H1 (cell line): ENCODE measurements at regions not wholly inside any gene's neighbourhood (a gene's known extent, or its start where the extent isn't known, plus 50 kb on each side); places are given as distances from the start of the nearest gene placed in this dataset.

ENCODE experiments used
- CTCF ChIA-PET: fragments of 300-600 bp; sonication (Branson Sonifier 250); formaldehyde crosslinking; loops from one replicate; lab custom pipeline; 2021; ENCODE audit not compliant: partially characterized antibody; lab: Charles Lee
- POLR2A ChIA-PET: fragments of 300-600 bp; sonication (Branson Sonifier 250); formaldehyde crosslinking; loops from one replicate; lab custom pipeline; 2021; ENCODE audit warnings: inconsistent platforms; ENCODE audit not compliant: partially characterized antibody; lab: Charles Lee
- DNase-seq, 2 experiments: peaks; one replicate each; pipeline versions ENCODE4 v3.0.0 to v3.0.0-alpha.2; 2010 to 2022; ENCODE audit warnings: low spot score in 2 of 2, low read depth in 1 of 2, mixed read lengths in 1 of 2
- FAIRE-seq: peaks from 2 replicates; lab custom pipeline; 2011; peaks lifted over from hg19 to GRCh38; lab: Jason Lieb, UNC
- H2AFZ ChIP-seq: 2 replicates; pipeline ENCODE4 v1.8.1; 2012; ENCODE audit warnings: low read length, inconsistent platforms
- H2AK5ac ChIP-seq: 2 replicates; pipeline ENCODE4 v1.6.1; 2013; ENCODE audit warnings: low read depth, low read length
- H2BK120ac ChIP-seq: replicated peaks from 2 replicates; pipeline ENCODE3; 2013; ENCODE audit warnings: low read depth, low read length, inconsistent platforms
- H2BK12ac ChIP-seq: 2 replicates; pipeline ENCODE4 v1.6.1; 2013; ENCODE audit warnings: low read depth, low read length
- H2BK15ac ChIP-seq: 2 replicates; pipeline ENCODE4 v1.6.1; 2013; ENCODE audit warnings: low read length
- H2BK20ac ChIP-seq: 2 replicates; pipeline ENCODE4 v1.6.1; 2013; ENCODE audit warnings: low read length
- H2BK5ac ChIP-seq: 2 replicates; pipeline ENCODE4 v1.6.1; 2013; ENCODE audit warnings: low read depth, low read length
- H3K14ac ChIP-seq: 2 replicates; pipeline ENCODE4 v1.6.1; 2013; ENCODE audit warnings: inconsistent platforms; ENCODE audit not compliant: insufficient read length
- H3K18ac ChIP-seq: 2 replicates; pipeline ENCODE4 v1.6.1; 2013; ENCODE audit warnings: low read length; ENCODE audit errors: extremely low read depth
- H3K23ac ChIP-seq: 2 replicates; pipeline ENCODE4 v1.6.1; 2013; ENCODE audit warnings: inconsistent platforms; ENCODE audit not compliant: insufficient read length
- H3K23me2 ChIP-seq: 2 replicates; pipeline ENCODE4 v1.6.1; 2013; ENCODE audit warnings: low read depth, low read length
- H3K27ac ChIP-seq: 2 replicates; pipeline ENCODE4 v1.6.1; 2011; ENCODE audit warnings: low read depth, low read length, inconsistent platforms
- H3K27me3 ChIP-seq, 4 experiments: replicated peaks in 1 of 4; 1 replicate in 1 of 4; 2 replicates in 3 of 4; pipeline versions ENCODE4 v1.6.1 to v1.8.1; 2011 to 2013; ENCODE audit warnings: low read length in 3 of 4, mild to moderate bottlenecking in 3 of 4, inconsistent platforms in 2 of 4, mixed read lengths in 2 of 4, moderate library complexity in 1 of 4; ENCODE audit not compliant: control insufficient read depth in 3 of 4, insufficient read depth in 3 of 4; ENCODE audit errors: extremely low read depth in 1 of 4
- H3K36me3 ChIP-seq, 4 experiments: 2 replicates each; pipeline versions ENCODE4 v1.6.1 to v1.8.1; 2011 to 2013; ENCODE audit warnings: mild to moderate bottlenecking in 4 of 4, low read length in 3 of 4, moderate library complexity in 2 of 4, control low read depth in 1 of 4, inconsistent platforms in 1 of 4; ENCODE audit not compliant: insufficient read depth in 4 of 4, control insufficient read depth in 2 of 4
- H3K4ac ChIP-seq: replicated peaks from 2 replicates; pipeline ENCODE3; 2013; ENCODE audit warnings: low read length, low read depth, mixed read lengths, inconsistent platforms; ENCODE audit not compliant: insufficient read length
- H3K4me1 ChIP-seq, 4 experiments: replicated peaks in 1 of 4; 1 replicate in 1 of 4; 2 replicates in 3 of 4; pipeline versions ENCODE4 v1.6.1 to v1.8.1; 2011 to 2013; ENCODE audit warnings: low read length in 3 of 4, inconsistent platforms in 2 of 4, mixed read lengths in 1 of 4; ENCODE audit not compliant: insufficient read depth in 4 of 4, control insufficient read depth in 3 of 4
- H3K4me2 ChIP-seq, 2 experiments: 2 replicates each; pipeline versions ENCODE4 v1.6.1 to v1.8.1; 2011 to 2013; ENCODE audit warnings: low read depth in 2 of 2, low read length in 2 of 2, control low read depth in 1 of 2, inconsistent platforms in 1 of 2, mild to moderate bottlenecking in 1 of 2; ENCODE audit not compliant: insufficient read depth in 1 of 2
- H3K4me3 ChIP-seq, 4 experiments: fragments of 200-600, 300-600 bp in 1 of 4; sonication (generic), shearing (Covaris generic), sonication (Bioruptor Twin) in 1 of 4; 2 replicates each; pipeline versions ENCODE4 v1.5.1 to v1.8.1; 2011 to 2016; ENCODE audit warnings: low read length in 4 of 4, low read depth in 3 of 4, control low read depth in 2 of 4, inconsistent platforms in 2 of 4, mild to moderate bottlenecking in 2 of 4, mixed read lengths in 1 of 4, moderate library complexity in 1 of 4; ENCODE audit not compliant: insufficient read depth in 2 of 4; ENCODE audit errors: extremely low read depth in 1 of 4
- H3K56ac ChIP-seq: replicated peaks from 2 replicates; pipeline ENCODE3; 2013; ENCODE audit warnings: low read depth, mild to moderate bottlenecking, mixed read lengths, low read length, inconsistent platforms; ENCODE audit not compliant: insufficient read length
- H3K79me1 ChIP-seq: 2 replicates; pipeline ENCODE4 v1.6.1; 2013; ENCODE audit warnings: low read depth, low read length, control low read depth
- H3K79me2 ChIP-seq, 2 experiments: 2 replicates each; pipeline versions ENCODE4 v1.6.1 to v1.8.1; 2012 to 2013; ENCODE audit warnings: low read length in 2 of 2, mild to moderate bottlenecking in 2 of 2, inconsistent platforms in 1 of 2; ENCODE audit not compliant: insufficient read depth in 2 of 2, control insufficient read depth in 1 of 2
- H3K9ac ChIP-seq, 4 experiments: replicated peaks in 1 of 4; 1 replicate in 1 of 4; 2 replicates in 3 of 4; pipeline versions ENCODE4 v1.6.1 to v1.8.1; 2011 to 2013; ENCODE audit warnings: low read depth in 3 of 4, low read length in 3 of 4, control low read depth in 2 of 4, mild to moderate bottlenecking in 2 of 4, moderate library complexity in 2 of 4, inconsistent platforms in 1 of 4; ENCODE audit errors: extremely low read depth in 1 of 4
- H3K9me3 ChIP-seq, 2 experiments: 2 replicates each; pipeline versions ENCODE4 v1.6.1 to v1.8.1; 2012 to 2013; ENCODE audit warnings: mild to moderate bottlenecking in 2 of 2, moderate library complexity in 2 of 2, control low read depth in 1 of 2, inconsistent platforms in 1 of 2, low read depth in 1 of 2, low read length in 1 of 2, mixed read lengths in 1 of 2; ENCODE audit not compliant: insufficient read depth in 2 of 2
- H4K20me1 ChIP-seq, 2 experiments: replicated peaks in 1 of 2; 2 replicates each; pipeline versions ENCODE3 to v1.8.1; 2011 to 2013; ENCODE audit warnings: inconsistent platforms in 2 of 2, low read length in 2 of 2, mild to moderate bottlenecking in 1 of 2; ENCODE audit not compliant: insufficient read depth in 2 of 2, control insufficient read depth in 1 of 2
- H4K5ac ChIP-seq: 2 replicates; pipeline ENCODE4 v1.6.1; 2013; ENCODE audit warnings: low read length, low read depth, mixed read lengths, inconsistent platforms; ENCODE audit not compliant: insufficient read length
- H4K8ac ChIP-seq: 2 replicates; pipeline ENCODE4 v1.8.0; 2013; ENCODE audit warnings: mild to moderate bottlenecking, moderate library complexity, low read length, inconsistent platforms; ENCODE audit not compliant: insufficient read depth; ENCODE audit errors: extremely low read depth
- H4K91ac ChIP-seq: replicated peaks from 2 replicates; pipeline ENCODE3; 2013; ENCODE audit warnings: low read length, mixed read lengths, inconsistent platforms; ENCODE audit not compliant: insufficient read length
- MAFK ChIP-seq: IDR thresholded peaks from 2 replicates; pipeline ENCODE4 v1.6.1; 2012; ENCODE audit warnings: low read depth, mild to moderate bottlenecking, improper control_type of control experiment, low read length
- RBBP5 ChIP-seq: IDR thresholded peaks from 2 replicates; pipeline ENCODE4 v1.7.1; 2012; ENCODE audit warnings: low read depth, mild to moderate bottlenecking, inconsistent platforms, low read length, moderate library complexity, borderline replicate concordance
- WGBS, 2 experiments: shearing (Covaris generic) in 1 of 2; methylation state at CpG; one replicate each; pipeline versions ENCODE4 v1.1.6 to v1.1.7; 2013 to 2015; ENCODE audit warnings: low lambda C conversion rate in 2 of 2, mixed read lengths in 2 of 2, inconsistent platforms in 1 of 2, low coverage in 1 of 2, missing lambda C conversion rate in 1 of 2; ENCODE audit not compliant: insufficient replicate concordance in 2 of 2, insufficient coverage in 1 of 2, insufficient read length in 1 of 2; ENCODE audit errors: extremely low coverage in 1 of 2, missing lambda C conversion rate in 1 of 2; 5-methylcytosine and 5-hydroxymethylcytosine counted together
- TF ChIP-seq, protein P1 (sequence below): IDR thresholded peaks from 2 replicates; pipeline ENCODE4 v1.6.1; 2012; ENCODE audit warnings: inconsistent platforms

DNA sequence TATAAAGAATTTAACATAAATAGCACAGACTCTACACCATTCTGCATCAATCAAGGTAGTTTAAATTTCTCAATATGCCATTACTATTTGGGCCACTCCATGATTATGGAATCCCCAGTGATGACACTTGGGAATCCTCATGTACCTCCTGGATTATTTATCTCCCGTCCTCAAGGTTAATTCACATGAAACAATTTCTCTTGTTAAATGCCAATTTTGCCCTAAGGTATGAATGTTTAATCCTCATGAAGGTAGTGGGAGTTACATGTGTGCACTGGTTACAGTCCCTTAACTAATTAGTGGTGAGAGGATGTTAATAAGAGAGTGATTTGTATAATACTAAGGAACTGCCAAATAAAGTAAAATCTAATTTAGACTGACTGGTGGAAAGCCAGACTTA, 372.3 kb upstream of the MDFIC2 start:
- Histone ChIP-seq H3K23me2 (no peaks in the 10 kb centered on the region; the same call in 1 of the 2 replicates), H2BK12ac (no peak overlapping the region), H4K91ac (no peak overlapping the region), H2BK15ac (no peak overlapping the region), H2AK5ac (no peak overlapping the region), H3K36me3 (no peaks in the 10 kb centered on the region), H3K79me1 (no peaks in the 10 kb centered on the region), H3K56ac (no peak overlapping the region), H3K14ac (no peak overlapping the region), H2AFZ (no peak overlapping the region), H3K4me1 (0 out of 7 replicates have a peak, but pooled peaks cover 0 to 2% (median 0%) of the 10 kb centered on the region in 4 experiments), H2BK120ac (no peak overlapping the region), H3K4me3 (no peak overlapping the region), H4K5ac (no peak overlapping the region), H3K27ac (no peak overlapping the region), H3K27me3 (no peaks in the 10 kb centered on the region), H3K4me2 (no peak overlapping the region), H3K9ac (no peak overlapping the region), H3K4ac (no peak overlapping the region), H3K79me2 (no peaks in the 10 kb centered on the region), H3K9me3 (peaks cover 3 to 8% of the 10 kb centered on the region in 2 experiments; a peak in 2 of 4 replicates), H2BK20ac (no peak overlapping the region), H3K18ac (no peak overlapping the region), H3K23ac (no peak overlapping the region), H4K8ac (no peak overlapping the region), H2BK5ac (no peak overlapping the region), H4K20me1 (no peaks in the 10 kb centered on the region)
- POLR2A ChIA-PET, result no interaction called here
- DNase-seq (no peak), FAIRE-seq (no peak)
- TF ChIP-seq RBBP5, result no peak
- TF ChIP-seq, protein P1, sequence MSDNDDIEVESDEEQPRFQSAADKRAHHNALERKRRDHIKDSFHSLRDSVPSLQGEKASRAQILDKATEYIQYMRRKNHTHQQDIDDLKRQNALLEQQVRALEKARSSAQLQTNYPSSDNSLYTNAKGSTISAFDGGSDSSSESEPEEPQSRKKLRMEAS, result no peak
- no peak for TF ChIP-seq MAFK
- whole genome bisulfite sequencing, 2 experiments, result 90% methylated on average over 1 of the region's 1 CpG; no CpG with 5 or more reads in 1 of the 2 experiments
- CTCF ChIA-PET, result no interaction called here
